Liver (tissue), 8 donors: ENCODE measurements at regions not wholly inside any gene's neighbourhood (a gene's known extent, or its start where the extent isn't known, plus 50 kb on each side); places are given as distances from the start of the nearest gene placed in this dataset.

ENCODE experiments used
- DNase-seq: peaks from one replicate; pipeline ENCODE4 v3.0.0-alpha.2; 2017; ENCODE audit warnings: low spot score
- H3K27ac ChIP-seq, 2 donors: one replicate each; pipeline ENCODE4 v1.7.0; 2013; ENCODE audit warnings: inconsistent platforms in 2 of 2, low read length in 2 of 2, control low read depth in 1 of 2, low read depth in 1 of 2, mild to moderate bottlenecking in 1 of 2
- H3K27me3 ChIP-seq, 4 donors: one replicate each; pipeline versions ENCODE4 v1.6.1 to v1.7.0; 2013; ENCODE audit warnings: low read length in 3 of 4, inconsistent platforms in 1 of 4, mild to moderate bottlenecking in 1 of 4, moderate library complexity in 1 of 4; ENCODE audit not compliant: control insufficient read depth in 4 of 4, insufficient read depth in 4 of 4
- H3K36me3 ChIP-seq, 4 donors: one replicate each; pipeline versions ENCODE4 v1.6.1 to v1.7.0; 2013; ENCODE audit warnings: low read length in 3 of 4, mild to moderate bottlenecking in 3 of 4, low read depth in 1 of 4, moderate library complexity in 1 of 4; ENCODE audit not compliant: control insufficient read depth in 4 of 4, insufficient read depth in 3 of 4
- H3K4me1 ChIP-seq, 4 donors: one replicate each; pipeline versions ENCODE4 v1.6.1 to v1.7.0; 2013; ENCODE audit warnings: low read length in 3 of 4, mild to moderate bottlenecking in 3 of 4, moderate library complexity in 1 of 4; ENCODE audit not compliant: control insufficient read depth in 4 of 4, insufficient read depth in 4 of 4
- H3K4me3 ChIP-seq, 3 donors: one replicate each; pipeline versions ENCODE4 v1.6.1 to v1.7.0; 2013; ENCODE audit warnings: low read length in 3 of 3, control low read depth in 1 of 3, low read depth in 1 of 3, mild to moderate bottlenecking in 1 of 3
- H3K9ac ChIP-seq, 2 donors: one replicate each; pipeline ENCODE4 v1.7.0; 2013; ENCODE audit warnings: low read length in 2 of 2, mild to moderate bottlenecking in 2 of 2, moderate library complexity in 2 of 2, control low read depth in 1 of 2, low read depth in 1 of 2
- H3K9me3 ChIP-seq, 4 donors: one replicate each; pipeline versions ENCODE4 v1.6.1 to v1.7.0; 2013; ENCODE audit warnings: low read length in 3 of 4; ENCODE audit not compliant: control insufficient read depth in 4 of 4
- ATF3 ChIP-seq: IDR thresholded peaks from 2 replicates; pipeline ENCODE4 v1.6.1; 2016; ENCODE audit warnings: antibody characterized with exemption
- CTCF ChIP-seq: fragments of 150-350 bp; IDR thresholded peaks from 2 replicates; pipeline ENCODE4 v1.5.1; 2017; ENCODE audit warnings: improper control_type of control experiment, low read depth, low read length; ENCODE audit not compliant: missing input control
- FOXA1 ChIP-seq: IDR thresholded peaks from 2 replicates; pipeline ENCODE4 v1.6.1; 2016; ENCODE audit warnings: antibody characterized with exemption
- FOXA2 ChIP-seq: IDR thresholded peaks from 2 replicates; pipeline ENCODE4 v1.6.1; 2016; ENCODE audit warnings: antibody characterized with exemption
- HNF4A ChIP-seq, 2 donors: conservative IDR thresholded peaks; 2 replicates each; pipeline ENCODE4 v1.6.1; 2016; ENCODE audit warnings: antibody characterized with exemption in 2 of 2, mild to moderate bottlenecking in 2 of 2
- JUND ChIP-seq, 2 donors: IDR thresholded peaks; 2 replicates each; pipeline ENCODE4 v1.6.1; 2016; ENCODE audit warnings: antibody characterized with exemption in 2 of 2
- MAX ChIP-seq: IDR thresholded peaks from 2 replicates; pipeline ENCODE4 v1.6.1; 2016; ENCODE audit warnings: antibody characterized with exemption
- RAD21 ChIP-seq, 2 donors: IDR thresholded peaks; 2 replicates each; pipeline ENCODE4 v1.6.1; 2016; ENCODE audit warnings: antibody characterized with exemption in 2 of 2, mild to moderate bottlenecking in 2 of 2
- REST ChIP-seq: IDR thresholded peaks from 2 replicates; pipeline ENCODE4 v1.6.1; 2016; ENCODE audit warnings: antibody characterized with exemption, mild to moderate bottlenecking
- RXRA ChIP-seq, 2 donors: IDR thresholded peaks; 2 replicates each; pipeline ENCODE4 v1.6.1; 2017 to 2018; ENCODE audit warnings: antibody characterized with exemption in 2 of 2, mild to moderate bottlenecking in 1 of 2
- SP1 ChIP-seq: IDR thresholded peaks from 2 replicates; pipeline ENCODE4 v1.6.1; 2018; ENCODE audit warnings: antibody characterized with exemption, mild to moderate bottlenecking
- TAF1 ChIP-seq: conservative IDR thresholded peaks from 2 replicates; pipeline ENCODE4 v1.6.1; 2016; ENCODE audit warnings: antibody characterized with exemption, mild to moderate bottlenecking
- YY1 ChIP-seq: IDR thresholded peaks from 2 replicates; pipeline ENCODE4 v1.6.1; 2016; ENCODE audit warnings: antibody characterized with exemption, mild to moderate bottlenecking
- ZBTB33 ChIP-seq: IDR thresholded peaks from 2 replicates; pipeline ENCODE4 v1.6.1; 2016; ENCODE audit warnings: antibody characterized with exemption
- WGBS: extraction: QIAGEN DNeasy Blood & Tissue Kit; methylation state at CpG from one replicate; pipeline ENCODE4 v1.1.7; 2013; 5-methylcytosine and 5-hydroxymethylcytosine counted together
- donor health status: healthy.
- donor health status: healthy.
- donor health status: healthy.
- donor health status: healthy.
- donor health status: healthy.

- TF ChIP-seq YY1 (peak; percentile 41), ZBTB33 (no peak), FOXA1 (peak; percentile 17), RXRA (IDR thresholded peaks at IDR 0.05) (peak; percentile 30 to 51), SP1 (no peak), FOXA2 (peak; percentile 83)
These were observed 391.4 kb upstream of the CITED2 start (continued) for GRCh38 chr6:139765825-139766285.

- WGBS, result 79% methylated on average over 2 of the region's 2 CpGs
- Histone ChIP-seq H3K9me3 (no peaks in the 10 kb centered on the region), H3K36me3 (no peaks in the 10 kb centered on the region), H3K9ac (peak overlapping the region in 1 of 2 donors; percentile 29), H3K4me1 (peaks cover 0 to 3% (median 0%) of the 10 kb centered on the region in 4 donors), H3K27ac (peak overlapping the region; percentile 31 to 45), H3K4me3 (no peak overlapping the region), H3K27me3 (no peaks in the 10 kb centered on the region)
- DNase-seq, result no peak
- no peak for TF ChIP-seq REST
- no peak for TF ChIP-seq YY1
- TF ChIP-seq ZBTB33, result peak; percentile 11
- TF ChIP-seq RAD21 (IDR thresholded peaks at IDR 0.05), result peak in 1 of 2 donors; percentile 32
- TF ChIP-seq ATF3, result no peak
- TF ChIP-seq CTCF, result no peak
- TF ChIP-seq HNF4A (conservative IDR thresholded peaks at IDR 0.05), result no peak
- peak; percentile 70 to 84 for TF ChIP-seq JUND (IDR thresholded peaks at IDR 0.05)
- TF ChIP-seq TAF1, result no peak
- peak; percentile 11 for TF ChIP-seq MAX
- TF ChIP-seq RXRA (IDR thresholded peaks at IDR 0.05), result peak in 1 of 2 donors; percentile 18
- TF ChIP-seq SP1, result no peak
These were observed 390.1 kb upstream of the CITED2 start for GRCh38 chr6:139764498-139764986.
